Mammary epithelial cell (primary cell): ENCODE measurements at regions not wholly inside any gene's neighbourhood (a gene's known extent, or its start where the extent isn't known, plus 50 kb on each side); places are given as distances from the start of the nearest gene placed in this dataset.

Source experiments
- CTCF ChIP-seq, 2 donors: IDR thresholded peaks in 1 of 2; conservative IDR thresholded peaks in 1 of 2; 2 replicates each; pipeline ENCODE4 v1.5.1; 2011 to 2012; ENCODE audit warnings: inconsistent platforms in 2 of 2, low read length in 2 of 2, mild to moderate bottlenecking in 2 of 2, control low read depth in 1 of 2, low read depth in 1 of 2; ENCODE audit not compliant: insufficient read depth in 1 of 2; ENCODE audit errors: extremely low read depth in 1 of 2
- EZH2 ChIP-seq: IDR thresholded peaks from 2 replicates; pipeline ENCODE4 v1.6.1; 2012; ENCODE audit warnings: low read length, inconsistent platforms, borderline replicate concordance

- TF ChIP-seq CTCF (conservative IDR thresholded peaks at IDR 0.05 in 1 of 2, IDR thresholded peaks at IDR 0.05 in 1 of 2; ENCODE audit: extremely low read depth in 1 of 2, insufficient read depth in 1 of 2, low read depth in 1 of 2, low read length in 2 of 2) (no peak), EZH2 (no peak)
Observed at GRCh38 chr3:1666865-1667264, 431.8 kb upstream of the CNTN4 start.
